ENCODE measurements at regions not wholly inside any gene's neighbourhood (a gene's known extent, or its start where the extent isn't known, plus 50 kb on each side); places are given as distances from the start of the nearest gene placed in this dataset.

DNA sequence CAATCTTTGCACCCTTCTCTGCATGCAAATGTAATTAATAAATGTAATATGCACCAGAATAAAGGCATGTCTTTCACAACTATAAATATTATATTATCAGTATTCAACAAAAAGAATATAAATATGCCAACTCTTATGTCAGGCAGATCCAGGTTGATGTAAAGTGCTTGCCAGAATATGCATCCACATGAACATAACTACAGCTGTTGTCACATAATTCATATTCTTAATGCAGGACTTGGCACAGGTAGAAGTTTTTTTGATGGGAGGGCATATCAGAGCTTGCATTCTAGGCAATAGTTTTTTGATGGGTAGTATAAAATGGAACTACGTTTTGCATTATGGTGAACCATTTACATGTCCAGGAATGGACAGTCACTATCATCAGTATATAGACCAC, 544.3 kb downstream of the ZNF804A start:
- TF ChIP-seq, protein P1, sequence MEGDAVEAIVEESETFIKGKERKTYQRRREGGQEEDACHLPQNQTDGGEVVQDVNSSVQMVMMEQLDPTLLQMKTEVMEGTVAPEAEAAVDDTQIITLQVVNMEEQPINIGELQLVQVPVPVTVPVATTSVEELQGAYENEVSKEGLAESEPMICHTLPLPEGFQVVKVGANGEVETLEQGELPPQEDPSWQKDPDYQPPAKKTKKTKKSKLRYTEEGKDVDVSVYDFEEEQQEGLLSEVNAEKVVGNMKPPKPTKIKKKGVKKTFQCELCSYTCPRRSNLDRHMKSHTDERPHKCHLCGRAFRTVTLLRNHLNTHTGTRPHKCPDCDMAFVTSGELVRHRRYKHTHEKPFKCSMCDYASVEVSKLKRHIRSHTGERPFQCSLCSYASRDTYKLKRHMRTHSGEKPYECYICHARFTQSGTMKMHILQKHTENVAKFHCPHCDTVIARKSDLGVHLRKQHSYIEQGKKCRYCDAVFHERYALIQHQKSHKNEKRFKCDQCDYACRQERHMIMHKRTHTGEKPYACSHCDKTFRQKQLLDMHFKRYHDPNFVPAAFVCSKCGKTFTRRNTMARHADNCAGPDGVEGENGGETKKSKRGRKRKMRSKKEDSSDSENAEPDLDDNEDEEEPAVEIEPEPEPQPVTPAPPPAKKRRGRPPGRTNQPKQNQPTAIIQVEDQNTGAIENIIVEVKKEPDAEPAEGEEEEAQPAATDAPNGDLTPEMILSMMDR (IDR thresholded peaks at IDR 0.05) = no peak
- no peak for TF ChIP-seq POLR2AphosphoS5 (IDR thresholded peaks at IDR 0.05; ENCODE audit: insufficient read depth in 1 of 2, low read depth in 1 of 2)
- no peak for TF ChIP-seq POLR2A (IDR thresholded peaks at IDR 0.05)

All from vagina (tissue), 2 donors.